Right lobe of liver (tissue), 4 donors: ENCODE measurements at regions not wholly inside any gene's neighbourhood (a gene's known extent, or its start where the extent isn't known, plus 50 kb on each side); places are given as distances from the start of the nearest gene placed in this dataset.
"Not testable (repeated sequence)": the region's sequence is repeated elsewhere in the genome, so short reads cannot be mapped to it uniquely, and the experiment has no call there.

Experiments used
- CTCF ChIP-seq, 4 donors: fragments of 200-600 bp in 3 of 4; fragments of 450-650 bp in 1 of 4; IDR thresholded peaks; one replicate each; pipeline versions ENCODE4 v1.5.1 to v1.8.0; 2016 to 2022; ENCODE audit warnings: antibody characterized with exemption in 4 of 4, mild to moderate bottlenecking in 2 of 4
- POLR2A ChIP-seq: fragments of 450-650 bp; IDR thresholded peaks from one replicate; pipeline ENCODE4 v1.6.1; 2017; ENCODE audit warnings: antibody characterized with exemption, mild to moderate bottlenecking
- donor health status: DM: no; HTN: no; CAD: no.
- donor health status: DM: no; HTN: no; CAD: no.
- donor health status: DM: no; HTN: yes; CAD: no.

- TF ChIP-seq CTCF (IDR thresholded peaks at IDR 0.05); POLR2A: not testable (repeated sequence)
Observed at GRCh38 chr10:46154683-46155082, 108.6 kb upstream of the MSMB start.
